HEK293 (cell line): ENCODE measurements at regions not wholly inside any gene's neighbourhood (a gene's known extent, or its start where the extent isn't known, plus 50 kb on each side); places are given as distances from the start of the nearest gene placed in this dataset.

Experiments
- CTCF ChIP-seq: fragments of 450-650 bp; formaldehyde crosslinking; IDR thresholded peaks from 2 replicates; pipeline ENCODE4 v1.5.1; 2016; ENCODE audit warnings: missing biosample characterization, missing genetic modification characterization
- HOXC10 ChIP-seq: sonication (generic); formaldehyde crosslinking; IDR thresholded peaks from 2 replicates; pipeline ENCODE4 v1.8.1; 2023; ENCODE audit warnings: mild to moderate bottlenecking, missing genetic modification reagents
- PRDM1 ChIP-seq: fragments of 450-650 bp; formaldehyde crosslinking; IDR thresholded peaks from 2 replicates; pipeline ENCODE4; 2016; ENCODE audit warnings: missing biosample characterization, missing genetic modification characterization
- RBAK ChIP-seq: fragments of 450-650 bp; formaldehyde crosslinking; IDR thresholded peaks from 2 replicates; pipeline ENCODE4 v1.5.1; 2016; ENCODE audit warnings: missing biosample characterization, missing genetic modification characterization
- SETDB1 ChIP-seq: IDR thresholded peaks from one replicate; pipeline ENCODE4 v1.6.1; 2017; ENCODE audit warnings: mild to moderate bottlenecking, low read length, moderate library complexity, mixed read lengths; ENCODE audit not compliant: insufficient read length
- ZBTB26 ChIP-seq: fragments of 450-650 bp; formaldehyde crosslinking; optimal IDR thresholded peaks from 2 replicates; pipeline ENCODE3; 2016; ENCODE audit warnings: missing biosample characterization, mild to moderate bottlenecking, missing genetic modification characterization
- ZBTB49 ChIP-seq: fragments of 450-650 bp; formaldehyde crosslinking; IDR thresholded peaks from 2 replicates; pipeline ENCODE4 v1.5.1; 2016; ENCODE audit warnings: missing biosample characterization, missing genetic modification characterization, low read depth
- ZFHX2 ChIP-seq: fragments of 450-650 bp; formaldehyde crosslinking; conservative IDR thresholded peaks from 2 replicates; pipeline ENCODE4 v1.5.1; 2016; ENCODE audit warnings: missing biosample characterization, missing genetic modification characterization
- ZFP37 ChIP-seq: fragments of 450-650 bp; formaldehyde crosslinking; IDR thresholded peaks from 2 replicates; pipeline ENCODE4 v1.5.1; 2016; ENCODE audit warnings: missing biosample characterization, missing genetic modification characterization
- ZNF146 ChIP-seq: fragments of 450-650 bp; formaldehyde crosslinking; IDR thresholded peaks from 2 replicates; pipeline ENCODE4 v1.5.1; 2016; ENCODE audit warnings: missing biosample characterization, missing genetic modification characterization
- ZNF37A ChIP-seq: fragments of 450-650 bp; IDR thresholded peaks from 2 replicates; pipeline ENCODE4 v1.5.1; 2018; ENCODE audit warnings: missing biosample characterization, missing genetic modification characterization
- ZNF501 ChIP-seq: fragments of 450-650 bp; formaldehyde crosslinking; IDR thresholded peaks from 2 replicates; pipeline ENCODE4 v1.5.1; 2016; ENCODE audit warnings: missing biosample characterization, missing genetic modification characterization

- no peak for TF ChIP-seq ZNF146 (tag by site-specific recombination)
- TF ChIP-seq HOXC10: no peak
- TF ChIP-seq SETDB1: no peak
- no peak for TF ChIP-seq ZBTB49 (tag by site-specific recombination)
- TF ChIP-seq CTCF (tag by site-specific recombination): no peak
- TF ChIP-seq ZNF501 (tag by site-specific recombination): no peak
- TF ChIP-seq PRDM1 (tag by site-specific recombination): no peak
- TF ChIP-seq ZNF37A: no peak
- no peak for TF ChIP-seq ZFP37
- TF ChIP-seq ZBTB26 (tag by site-specific recombination): no peak
- no peak for TF ChIP-seq RBAK (tag by site-specific recombination)
- TF ChIP-seq ZFHX2 (tag by site-specific recombination): no peak
Observed at GRCh38 chr20:11159728-11160127, 485.9 kb upstream of the JAG1 start.
